Mucosa of descending colon (tissue), 3 donors: ENCODE measurements at regions not wholly inside any gene's neighbourhood (a gene's known extent, or its start where the extent isn't known, plus 50 kb on each side); places are given as distances from the start of the nearest gene placed in this dataset.
"Not testable (repeated sequence)": the region's sequence is repeated elsewhere in the genome, so short reads cannot be mapped to it uniquely, and the experiment has no call there.

Experiments used
- ATAC-seq: fragments of 200-7000 bp; cut with Tn5 transposase; one replicate; pipeline ENCODE4 v1.9.1; 2020; ENCODE audit warnings: mild to moderate bottlenecking, moderate library complexity
- DNase-seq, 3 donors: peaks; one replicate each; pipeline ENCODE4 v3.0.0-alpha.2; 2020
- H3K36me3 ChIP-seq: fragments of 200-600 bp; one replicate; pipeline ENCODE4 v1.8.0; 2021; ENCODE audit warnings: low read depth, mild to moderate bottlenecking
- H3K4me1 ChIP-seq: fragments of 200-600 bp; one replicate; pipeline ENCODE4 v1.8.0; 2021; ENCODE audit warnings: low read depth, mild to moderate bottlenecking
- H3K4me3 ChIP-seq: fragments of 200-600 bp; one replicate; pipeline ENCODE4 v1.8.0; 2021; ENCODE audit warnings: mild to moderate bottlenecking
- H3K9me3 ChIP-seq: fragments of 200-600 bp; one replicate; pipeline ENCODE4 v1.8.0; 2021; ENCODE audit warnings: mild to moderate bottlenecking
- CTCF ChIP-seq: fragments of 200-600 bp; IDR thresholded peaks from one replicate; pipeline ENCODE4 v1.8.0; 2022; ENCODE audit warnings: antibody characterized with exemption, mild to moderate bottlenecking
- intact Hi-C, 2 donors: fragments of 100-400 bp; cut with DNase I in 1 of 2; cut with micrococcal nuclease in 1 of 2; formaldehyde crosslinking; loops; one replicate each; pipeline versions ENCODE4 v1.11.0 to v1.11.1; 2022; cut with DNase I, micrococcal nuclease
- donor health status: DM: no; HTN: no; CAD: no; lungs with moderate emphysema.
- donor health status: DM: no; HTN: no; CAD: no.
- donor health status: DM: no; HTN: yes; CAD: no.

- DNase-seq: no peak
- peak; percentile 40 for ATAC-seq
- TF ChIP-seq CTCF: no peak
- Histone ChIP-seq H3K4me3 (no peak overlapping the region), H3K9me3 (no peaks in the 10 kb centered on the region), H3K36me3 (no peaks in the 10 kb centered on the region), H3K4me1 (peaks cover 3% of the 10 kb centered on the region)
- intact Hi-C loops: no loop called here
Measured at GRCh38 chr4:19194672-19195071, 1057.0 kb upstream of the SLIT2 start.

GRCh38 chr4:19193274-19193981 is 1058.3 kb upstream of the SLIT2 start:
- intact Hi-C loops: no loop called here
- Histone ChIP-seq H3K4me1 (peaks cover 3% of the 10 kb centered on the region), H3K4me3 (no peak overlapping the region), H3K9me3 (no peaks in the 10 kb centered on the region), H3K36me3 (no peaks in the 10 kb centered on the region)
- no peak for TF ChIP-seq CTCF
- ATAC-seq (peak; percentile 80), DNase-seq (peak; percentile 41 to 55 (median 44))

- no peak for TF ChIP-seq CTCF
- DNase-seq (no peak), ATAC-seq (no peak)
- Histone ChIP-seq H3K9me3 (no peaks in the 10 kb centered on the region), H3K4me1 (peaks cover 3% of the 10 kb centered on the region), H3K4me3 (no peak overlapping the region), H3K36me3 (no peaks in the 10 kb centered on the region)
- intact Hi-C loops: no loop called here
Measured at GRCh38 chr4:19191979-19192650, 1059.6 kb upstream of the SLIT2 start.

- ATAC-seq (peak; percentile 86), DNase-seq (peak in 2 of 3 donors; percentile 22 to 23)
Measured at GRCh38 chr4:19187691-19188090, 1064.0 kb upstream of the SLIT2 start.

GRCh38 chr4:19187096-19187495 is 1064.6 kb upstream of the SLIT2 start:
- no peak for TF ChIP-seq CTCF
- intact Hi-C loops: no loop called here
- Histone ChIP-seq H3K36me3 (no peaks in the 10 kb centered on the region), H3K4me1 (no peaks in the 10 kb centered on the region), H3K9me3 (no peaks in the 10 kb centered on the region), H3K4me3 (no peak overlapping the region)
- no peak for DNase-seq
- ATAC-seq: no peak

More at GRCh38 chr4:19187691-19188090, 1064.0 kb upstream of the SLIT2 start:
- Histone ChIP-seq H3K4me1 (no peaks in the 10 kb centered on the region), H3K9me3 (no peaks in the 10 kb centered on the region), H3K36me3 (no peaks in the 10 kb centered on the region), H3K4me3 (no peak overlapping the region)
- no peak for TF ChIP-seq CTCF
- intact Hi-C loops: no loop called here

- H3K9me3 ChIP-seq, intact Hi-C loops, H3K4me3 ChIP-seq, DNase-seq, H3K36me3 ChIP-seq, ATAC-seq, H3K4me1 ChIP-seq: not testable (repeated sequence)
Measured at GRCh38 chr4:19181631-19182030, 1070.1 kb upstream of the SLIT2 start.
